SH-SY5Y (cell line): ENCODE measurements at regions not wholly inside any gene's neighbourhood (a gene's known extent, or its start where the extent isn't known, plus 50 kb on each side); places are given as distances from the start of the nearest gene placed in this dataset.

Source experiments
- GATA2 ChIP-seq: IDR thresholded peaks from 2 replicates; pipeline ENCODE4 v1.6.1; 2011; ENCODE audit warnings: mild to moderate bottlenecking, low read depth, low read length
- GATA3 ChIP-seq: IDR thresholded peaks from 2 replicates; pipeline ENCODE4 v1.6.1; 2011; ENCODE audit warnings: low read depth, mild to moderate bottlenecking, low read length, moderate library complexity

- TF ChIP-seq GATA3 (no peak), GATA2 (no peak)
These were observed 204.4 kb downstream of the SPP2 start for GRCh38 chr2:234254783-234255521.

- TF ChIP-seq GATA2 (no peak), GATA3 (no peak)
These were observed 202.3 kb downstream of the SPP2 start for GRCh38 chr2:234252772-234253171.

- TF ChIP-seq GATA3: no peak
- TF ChIP-seq GATA2: no peak
These were observed 201.1 kb downstream of the SPP2 start for GRCh38 chr2:234251326-234252271.

DNA sequence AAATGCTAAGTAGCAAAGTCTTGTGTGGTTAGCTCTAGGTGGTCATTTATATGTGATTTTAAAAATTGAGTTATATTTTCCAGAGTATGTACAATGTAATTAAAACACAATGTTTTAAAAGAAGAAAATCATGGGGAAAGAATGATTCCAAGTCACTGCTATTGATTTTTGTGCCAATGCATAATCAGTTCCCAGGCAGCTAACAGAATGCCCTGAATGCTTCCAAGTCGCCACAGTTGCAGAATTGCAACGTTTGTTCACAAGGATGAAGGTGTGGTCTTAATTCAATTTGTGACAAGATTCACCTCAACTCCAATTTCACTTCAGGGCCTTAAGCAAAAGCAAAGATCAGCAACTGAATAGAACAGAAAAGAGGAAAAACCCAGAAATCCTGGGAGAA is 200.4 kb downstream of the SPP2 start:
- TF ChIP-seq GATA2 (no peak), GATA3 (no peak)

- no peak for TF ChIP-seq GATA2
- TF ChIP-seq GATA3: no peak
These were observed 199.4 kb downstream of the SPP2 start for GRCh38 chr2:234249873-234250272.

DNA sequence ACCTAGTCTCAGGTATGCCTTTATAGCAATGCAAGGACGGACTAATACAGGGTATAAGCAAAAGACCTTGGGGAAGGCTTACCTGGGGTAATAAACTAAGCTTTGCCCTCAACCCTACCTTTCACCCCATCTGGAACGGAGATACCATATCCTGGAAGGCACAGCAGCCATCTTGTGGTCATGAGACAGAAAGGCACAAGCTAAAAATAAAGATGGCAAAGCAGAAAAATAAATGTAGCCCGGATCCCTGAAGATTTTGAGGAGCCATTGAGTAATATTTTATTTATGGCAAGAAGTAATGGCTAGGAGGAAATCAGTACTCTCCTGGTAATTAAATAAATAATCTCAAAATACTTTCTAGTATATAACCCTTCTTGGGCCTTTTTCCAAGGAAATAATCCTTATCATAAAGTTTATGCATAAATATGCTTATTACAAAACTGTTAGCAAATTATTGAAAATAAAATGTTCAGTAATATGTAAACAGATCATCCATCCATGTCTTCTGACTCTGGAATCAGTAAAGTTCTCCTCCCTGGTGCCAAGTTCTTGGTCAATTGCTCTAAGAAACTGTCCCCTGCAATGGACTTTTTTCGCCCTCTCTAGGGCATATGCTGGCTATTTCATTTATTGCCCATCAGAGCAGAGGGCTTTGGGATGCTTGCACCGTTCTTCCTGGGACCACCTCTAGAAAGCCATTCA is 198.7 kb downstream of the SPP2 start:
- no peak for TF ChIP-seq GATA2
- no peak for TF ChIP-seq GATA3

DNA sequence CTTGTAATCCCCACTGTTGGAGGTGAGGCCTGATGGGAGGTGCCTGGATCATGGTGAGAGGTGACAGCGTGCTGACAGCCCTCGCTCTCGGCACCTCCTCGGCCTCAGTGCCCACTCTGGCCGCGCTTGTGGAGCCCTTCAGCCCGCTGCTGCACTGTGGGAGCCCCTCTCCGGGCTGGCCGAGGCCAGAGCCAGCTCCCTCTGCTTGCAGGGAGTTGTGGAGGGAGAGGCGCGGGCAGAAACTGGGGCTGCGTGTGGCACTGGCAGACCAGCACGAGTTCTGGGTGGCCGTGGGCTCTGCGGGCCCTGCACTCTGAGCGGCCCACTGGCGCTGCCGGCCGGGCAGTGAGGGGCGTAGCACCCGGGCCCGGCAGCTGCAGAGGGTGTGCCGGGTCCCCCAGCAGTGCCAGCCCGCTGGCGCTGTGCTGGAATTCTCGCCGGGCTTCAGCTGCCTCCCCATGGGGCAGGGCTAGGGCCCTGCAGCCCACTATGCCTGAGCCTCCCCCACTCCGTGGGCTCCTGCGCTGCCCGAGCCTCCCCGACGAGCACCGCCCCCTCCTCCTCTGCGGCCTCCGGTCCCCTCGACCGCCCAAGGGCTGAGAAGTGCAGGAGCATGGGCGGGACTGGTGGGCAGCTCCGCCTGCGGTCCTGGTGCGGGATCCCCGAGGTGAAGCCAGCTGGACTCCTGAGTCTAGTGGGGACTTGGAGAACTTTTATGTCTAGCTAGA is 197.1 kb downstream of the SPP2 start:
- TF ChIP-seq GATA3 (no peak), GATA2 (no peak)

GRCh38 chr2:234245945-234246344 is 195.4 kb downstream of the SPP2 start:
- TF ChIP-seq GATA3: no peak
- no peak for TF ChIP-seq GATA2

DNA sequence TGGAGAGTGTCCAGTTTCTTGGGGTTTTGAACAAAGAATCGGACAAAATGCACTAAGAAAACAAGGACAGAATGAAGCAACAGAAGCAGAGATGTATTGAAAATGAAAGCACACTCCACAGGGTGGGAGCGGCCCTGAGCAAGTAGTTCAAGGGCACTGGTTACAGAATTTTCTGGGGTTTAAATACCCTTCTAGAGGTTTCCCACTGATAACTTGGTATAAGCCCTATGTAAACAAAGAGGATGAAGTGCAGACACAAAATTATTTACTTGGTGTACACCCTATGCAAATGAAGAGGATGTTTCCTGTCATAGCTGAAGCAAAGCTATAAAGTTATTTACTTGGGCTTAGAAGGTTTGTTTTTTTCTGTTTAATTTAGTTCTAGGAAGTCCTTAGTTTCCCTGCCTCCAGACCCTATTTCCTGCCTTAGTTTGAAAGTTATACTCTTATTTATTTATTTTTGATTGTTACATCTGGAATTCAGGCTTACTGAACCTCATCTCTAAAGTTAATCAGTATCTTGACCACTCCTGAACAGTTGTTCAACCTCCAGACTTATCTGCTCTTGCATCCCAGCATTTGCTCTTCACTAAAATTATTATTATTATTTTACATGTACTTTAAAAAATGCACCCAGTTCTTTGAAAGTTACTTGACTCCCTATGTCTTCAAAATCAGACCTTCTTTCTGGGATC is 193.5 kb downstream of the SPP2 start:
- TF ChIP-seq GATA2: no peak

DNA sequence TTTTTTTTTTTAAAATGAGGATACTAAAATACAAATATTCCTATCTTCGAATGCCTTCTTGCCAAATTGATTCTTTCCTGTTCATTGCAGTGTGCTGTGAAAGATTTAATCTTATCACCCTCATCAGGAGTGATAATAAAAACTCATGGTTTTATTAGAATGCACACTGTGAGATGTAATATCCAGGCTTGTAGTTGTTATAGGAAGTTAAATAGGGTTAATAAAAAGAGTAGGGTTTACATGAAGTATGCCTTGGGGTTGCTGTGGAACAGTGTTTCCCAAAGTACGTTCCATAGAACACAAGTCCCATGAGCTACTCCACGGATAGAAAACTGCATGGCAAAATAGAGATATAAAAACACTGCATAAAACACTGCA is 191.9 kb downstream of the SPP2 start:
- TF ChIP-seq GATA2 (no peak), GATA3 (no peak)

DNA sequence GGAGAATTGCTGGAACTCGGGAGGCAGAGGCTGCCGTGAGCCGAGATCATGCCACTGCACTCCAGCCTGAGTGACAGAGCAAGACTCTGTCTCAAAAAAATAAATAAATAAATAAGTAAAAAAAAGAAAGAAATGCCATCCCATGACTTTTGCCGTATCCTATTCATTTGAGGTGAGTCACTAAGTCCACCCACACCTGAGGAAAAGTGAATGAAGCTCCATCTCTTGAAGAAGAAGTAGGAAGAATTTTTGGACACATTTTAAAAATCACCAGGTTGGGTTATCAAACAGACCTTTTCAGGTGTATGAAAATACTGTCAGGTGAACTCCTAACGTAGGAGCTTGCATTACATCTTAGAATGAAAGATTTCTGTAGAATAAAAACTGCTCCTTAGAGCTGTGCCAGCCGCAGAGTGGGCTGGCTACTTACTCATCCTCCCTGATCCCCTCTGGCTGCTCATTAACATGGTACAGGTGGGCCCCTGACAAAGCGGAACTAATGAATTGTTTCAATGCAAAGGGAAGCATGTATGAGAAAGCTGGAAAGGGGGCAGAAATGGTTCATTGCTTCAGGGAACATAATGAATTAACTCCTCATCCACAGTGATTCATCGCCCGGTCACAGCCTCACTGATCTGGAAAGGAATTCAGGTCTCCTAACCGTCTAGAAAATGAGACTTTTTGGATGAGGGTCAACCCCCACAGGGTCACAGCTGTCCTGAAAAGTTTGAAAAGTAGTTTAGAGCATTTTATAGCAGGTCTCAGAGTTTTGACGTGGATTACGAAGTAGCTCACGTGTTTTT is 191.4 kb downstream of the SPP2 start:
- TF ChIP-seq GATA2 (no peak), GATA3 (no peak)

GRCh38 chr2:234240917-234241316 is 190.4 kb downstream of the SPP2 start:
- no peak for TF ChIP-seq GATA3
- no peak for TF ChIP-seq GATA2

DNA sequence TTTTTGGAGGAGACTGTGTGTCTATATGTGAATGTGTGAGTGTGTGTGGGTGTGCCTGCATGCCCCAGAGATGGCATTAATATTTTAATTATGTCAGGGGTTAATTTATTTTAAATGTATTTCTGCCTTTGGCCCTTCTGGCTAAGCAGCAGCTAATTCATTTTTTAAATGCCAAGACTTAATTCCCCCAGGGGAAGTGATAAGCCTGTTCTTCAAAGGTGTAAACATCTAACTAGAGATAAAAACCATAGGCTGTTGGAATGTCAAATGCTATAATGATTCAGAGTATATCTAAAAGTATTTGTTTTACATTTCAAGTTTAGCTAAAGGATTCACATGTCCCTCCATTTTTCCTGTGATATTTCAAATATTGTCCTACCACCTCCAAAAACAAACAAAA is 184.7 kb downstream of the SPP2 start:
- TF ChIP-seq GATA3 (no peak), GATA2 (no peak)

DNA sequence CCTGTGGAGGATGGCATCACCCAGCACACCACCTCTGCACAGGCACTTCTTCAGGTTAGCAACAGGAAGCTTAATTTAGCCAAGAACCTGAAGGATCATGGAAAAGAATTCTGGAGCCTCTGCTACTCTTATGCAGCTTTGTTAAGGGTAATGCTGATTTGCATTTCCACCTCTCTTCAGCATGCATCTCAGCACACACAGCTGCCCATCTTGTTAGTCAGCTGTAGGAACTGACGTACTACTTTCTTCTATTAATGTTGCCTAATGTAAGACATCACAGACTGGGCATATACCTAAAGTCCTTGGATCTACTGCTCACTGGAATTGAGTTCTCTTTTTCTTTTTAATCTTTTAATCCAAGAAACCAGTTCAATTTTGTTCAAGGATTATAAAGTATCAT is 181.0 kb downstream of the SPP2 start:
- TF ChIP-seq GATA3: no peak
- no peak for TF ChIP-seq GATA2

DNA sequence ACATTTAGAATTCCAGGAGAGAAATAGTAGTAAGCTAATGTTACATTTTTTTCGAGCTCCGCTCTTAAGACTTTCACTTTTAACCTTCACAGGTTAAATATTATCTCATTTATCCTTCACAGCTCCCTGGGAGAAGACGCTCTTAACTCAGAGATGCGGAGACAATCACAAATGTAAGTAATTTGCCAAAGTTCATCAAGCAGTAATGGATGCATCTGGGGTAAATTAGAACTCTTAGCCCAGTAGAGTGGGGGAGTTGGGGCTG is 168.5 kb downstream of the SPP2 start:
- TF ChIP-seq GATA2 (no peak), GATA3 (no peak)
